GM10266 (cell line): ENCODE measurements at regions not wholly inside any gene's neighbourhood (a gene's known extent, or its start where the extent isn't known, plus 50 kb on each side); places are given as distances from the start of the nearest gene placed in this dataset.

ENCODE experiments used
- DNase-seq: peaks from one replicate; pipeline ENCODE4 v3.0.0; 2012; ENCODE audit errors: extremely low spot score
- CTCF ChIP-seq: IDR thresholded peaks from 2 replicates; pipeline ENCODE4 v1.5.1; 2012; ENCODE audit warnings: mild to moderate bottlenecking, low read depth; ENCODE audit not compliant: control insufficient read depth, insufficient read depth; ENCODE audit errors: missing control alignments

GRCh38 chr18:39648616-39649015 lies 2083.0 kb upstream of the CELF4 start:
- no peak for TF ChIP-seq CTCF
- no peak for DNase-seq

- no peak for TF ChIP-seq CTCF
- no peak for DNase-seq
These were observed 2082.3 kb upstream of the CELF4 start for GRCh38 chr18:39647627-39648534.

DNA sequence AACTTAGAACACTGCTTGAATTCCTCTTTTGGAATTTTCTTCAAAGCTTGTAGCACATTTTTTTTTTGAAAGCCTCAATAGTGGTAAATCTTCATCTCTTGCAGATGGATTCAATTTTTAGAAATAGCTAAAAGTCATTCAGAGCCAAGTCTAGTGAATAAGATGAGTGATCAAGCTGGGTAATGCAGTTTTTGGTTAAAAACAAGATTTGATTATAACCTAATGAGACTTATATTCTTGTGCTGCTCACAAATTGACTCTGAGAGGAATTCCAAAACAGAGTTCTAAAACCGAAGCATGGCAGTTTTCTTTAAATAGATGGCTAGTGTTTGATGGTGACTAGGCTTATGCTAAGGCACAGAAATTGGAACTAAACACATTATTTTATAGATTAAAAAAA lies 2072.6 kb upstream of the CELF4 start:
- DNase-seq = no peak

DNA sequence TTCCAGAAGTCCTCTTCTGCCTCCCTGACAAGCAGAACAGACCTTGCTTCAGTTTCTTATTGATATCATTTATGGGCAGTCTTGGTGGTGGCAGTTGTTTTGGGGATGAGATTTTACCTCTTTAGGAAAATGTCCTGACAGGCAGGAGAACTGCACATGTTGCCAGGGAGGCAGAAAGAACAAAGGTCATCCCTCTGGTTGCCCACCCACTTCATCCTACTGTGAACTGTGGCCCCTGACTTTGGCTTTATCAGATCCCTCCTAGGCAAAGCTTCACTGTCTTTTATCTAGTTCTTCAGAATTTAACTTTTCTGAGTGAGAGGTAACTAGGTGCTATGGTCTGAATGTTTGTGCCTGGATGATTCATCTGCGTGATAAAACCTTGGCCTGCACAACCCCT lies 2071.3 kb upstream of the CELF4 start:
- DNase-seq = no peak
- no peak for TF ChIP-seq CTCF

More for the DNA sequence above, 2072.6 kb upstream of the CELF4 start:
- TF ChIP-seq CTCF = no peak

- DNase-seq = no peak
- no peak for TF ChIP-seq CTCF
These were observed 2070.4 kb upstream of the CELF4 start for GRCh38 chr18:39635966-39636365.

GRCh38 chr18:39635192-39635591 lies 2069.6 kb upstream of the CELF4 start:
- no peak for DNase-seq
- TF ChIP-seq CTCF = no peak

GRCh38 chr18:39627936-39628335 lies 2062.3 kb upstream of the CELF4 start:
- DNase-seq = no peak
- no peak for TF ChIP-seq CTCF
